Mesenchymal stem cell (in vitro differentiated cells and primary cell): ENCODE measurements at regions not wholly inside any gene's neighbourhood (a gene's known extent, or its start where the extent isn't known, plus 50 kb on each side); places are given as distances from the start of the nearest gene placed in this dataset.

Experiments
- DNase-seq: peaks from one replicate; pipeline ENCODE4 v3.0.0-alpha.2; 2013
- H2AFZ ChIP-seq: one replicate; pipeline ENCODE4 v1.6.1; 2013; ENCODE audit warnings: low read depth, mild to moderate bottlenecking, control low read depth, inconsistent platforms, low read length, moderate library complexity
- H2AK5ac ChIP-seq: 2 replicates; pipeline ENCODE4 v1.6.1; 2013; ENCODE audit warnings: low read length, moderate library complexity, mild to moderate bottlenecking, inconsistent platforms; ENCODE audit not compliant: severe bottlenecking
- H2BK120ac ChIP-seq: one replicate; pipeline ENCODE4 v1.6.1; 2013; ENCODE audit warnings: low read depth, mild to moderate bottlenecking, inconsistent platforms, low read length, moderate library complexity
- H2BK12ac ChIP-seq, 2 experiments: one replicate each; pipeline ENCODE4 v1.6.1; 2013; ENCODE audit warnings: inconsistent platforms in 2 of 2, low read length in 2 of 2, mild to moderate bottlenecking in 2 of 2, moderate library complexity in 2 of 2, control low read depth in 1 of 2
- H2BK15ac ChIP-seq: one replicate; pipeline ENCODE4 v1.6.1; 2013; ENCODE audit warnings: mild to moderate bottlenecking, low read depth, inconsistent platforms; ENCODE audit not compliant: poor library complexity, severe bottlenecking
- H2BK5ac ChIP-seq: 2 replicates; pipeline ENCODE4 v1.6.1; 2013; ENCODE audit warnings: low read depth, mild to moderate bottlenecking, low read length, control low read depth, inconsistent platforms; ENCODE audit not compliant: poor library complexity, severe bottlenecking
- H3K14ac ChIP-seq, 2 experiments: one replicate each; pipeline ENCODE4 v1.6.1; 2013; ENCODE audit warnings: inconsistent platforms in 2 of 2, low read length in 2 of 2, control low read depth in 1 of 2, mild to moderate bottlenecking in 1 of 2, moderate library complexity in 1 of 2
- H3K18ac ChIP-seq, 2 experiments: one replicate each; pipeline ENCODE4 v1.6.1; 2013; ENCODE audit warnings: inconsistent platforms in 2 of 2, low read length in 2 of 2, control low read depth in 1 of 2, low read depth in 1 of 2, mild to moderate bottlenecking in 1 of 2
- H3K23ac ChIP-seq, 2 experiments: one replicate each; pipeline ENCODE4 v1.6.1; 2013; ENCODE audit warnings: inconsistent platforms in 2 of 2, low read length in 2 of 2, mild to moderate bottlenecking in 2 of 2, moderate library complexity in 2 of 2, control low read depth in 1 of 2
- H3K27ac ChIP-seq: 2 replicates; pipeline ENCODE4 v1.5.1; 2013; ENCODE audit warnings: mild to moderate bottlenecking, moderate library complexity, low read length, control low read depth, inconsistent platforms; ENCODE audit not compliant: poor library complexity, severe bottlenecking
- H3K27me3 ChIP-seq, 2 experiments: 2 replicates each; pipeline versions ENCODE4 v1.6.1 to v1.7.0; 2013; ENCODE audit warnings: low read length in 2 of 2, mild to moderate bottlenecking in 2 of 2, moderate library complexity in 2 of 2, control low read depth in 1 of 2, inconsistent platforms in 1 of 2; ENCODE audit not compliant: control insufficient read depth in 1 of 2, insufficient read depth in 1 of 2
- H3K36me3 ChIP-seq, 2 experiments: 2 replicates each; pipeline versions ENCODE4 v1.6.1 to v1.7.0; 2013; ENCODE audit warnings: low read length in 2 of 2, control low read depth in 1 of 2, inconsistent platforms in 1 of 2, low read depth in 1 of 2, mild to moderate bottlenecking in 1 of 2; ENCODE audit not compliant: insufficient read depth in 2 of 2, control insufficient read depth in 1 of 2
- H3K4ac ChIP-seq, 2 experiments: one replicate each; pipeline ENCODE4 v1.6.1; 2013; ENCODE audit warnings: inconsistent platforms in 2 of 2, low read length in 2 of 2, mild to moderate bottlenecking in 2 of 2, moderate library complexity in 2 of 2, control low read depth in 1 of 2, low read depth in 1 of 2
- H3K4me1 ChIP-seq: 2 replicates; pipeline ENCODE4 v1.6.1; 2013; ENCODE audit warnings: low read depth, low read length, control low read depth; ENCODE audit not compliant: control insufficient read depth, insufficient read depth
- H3K4me2 ChIP-seq: 2 replicates; pipeline ENCODE4 v1.6.1; 2013; ENCODE audit warnings: low read length, mild to moderate bottlenecking, inconsistent platforms; ENCODE audit not compliant: poor library complexity, severe bottlenecking
- H3K4me3 ChIP-seq, 2 experiments: 2 replicates each; pipeline versions ENCODE4 v1.5.1 to v1.7.0; 2013; ENCODE audit warnings: low read length in 2 of 2, mild to moderate bottlenecking in 2 of 2, control low read depth in 1 of 2, low read depth in 1 of 2; ENCODE audit not compliant: insufficient read depth in 1 of 2
- H3K79me1 ChIP-seq: replicated peaks from 2 replicates; pipeline ENCODE4 v1.6.1; 2013; ENCODE audit warnings: mild to moderate bottlenecking, control low read depth, low read length, inconsistent platforms; ENCODE audit not compliant: poor library complexity, severe bottlenecking
- H3K9ac ChIP-seq: 2 replicates; pipeline ENCODE4 v1.7.0; 2013; ENCODE audit warnings: mild to moderate bottlenecking, low read length, moderate library complexity
- H3K9me3 ChIP-seq: 2 replicates; pipeline ENCODE4 v1.7.0; 2013; ENCODE audit warnings: mild to moderate bottlenecking, low read length; ENCODE audit not compliant: control insufficient read depth
- H4K8ac ChIP-seq: one replicate; pipeline ENCODE4 v1.6.1; 2013; ENCODE audit warnings: inconsistent platforms, mild to moderate bottlenecking, low read length, moderate library complexity
- H4K91ac ChIP-seq: one replicate; pipeline ENCODE4 v1.6.1; 2013; ENCODE audit warnings: mild to moderate bottlenecking, low read length, inconsistent platforms
- WGBS: methylation state at CpG from one replicate; pipeline ENCODE4 v1.1.7; 2013; ENCODE audit warnings: mixed read lengths; 5-methylcytosine and 5-hydroxymethylcytosine counted together

GRCh38 chr11:105265845-105266244 lies 126.3 kb upstream of the CARD18 start:
- DNase-seq: no peak
- H3K4me2 ChIP-seq: no peak overlapping the region

GRCh38 chr11:105260976-105261375 lies 121.4 kb upstream of the CARD18 start:
- Histone ChIP-seq H2AFZ (no peak overlapping the region), H2BK15ac (no peak overlapping the region), H2BK120ac (no peak overlapping the region), H3K36me3 (no peaks in the 10 kb centered on the region), H4K8ac (no peak overlapping the region), H3K9ac (no peak overlapping the region), H3K79me1 (no peaks in the 10 kb centered on the region), H3K4me3 (no peak overlapping the region), H3K14ac (no peak overlapping the region), H3K4ac (no peak overlapping the region), H4K91ac (no peak overlapping the region), H3K9me3 (no peaks in the 10 kb centered on the region), H3K18ac (no peak overlapping the region), H3K4me1 (no peaks in the 10 kb centered on the region), H3K23ac (no peak overlapping the region), H2BK5ac (no peak overlapping the region), H3K4me2 (no peak overlapping the region), H3K27me3 (no peaks in the 10 kb centered on the region), H2AK5ac (no peak overlapping the region), H3K27ac (no peak overlapping the region), H2BK12ac (no peak overlapping the region)
- WGBS: 80% methylated on average over 1 of the region's 1 CpG
- no peak for DNase-seq

More at GRCh38 chr11:105265845-105266244, 126.3 kb upstream of the CARD18 start:
- Histone ChIP-seq H3K4ac (no peak overlapping the region), H3K18ac (no peak overlapping the region), H3K4me3 (no peak overlapping the region), H3K9me3 (no peaks in the 10 kb centered on the region), H2AK5ac (no peak overlapping the region), H3K79me1 (no peaks in the 10 kb centered on the region), H2BK12ac (no peak overlapping the region), H4K91ac (no peak overlapping the region), H4K8ac (no peak overlapping the region), H2BK120ac (no peak overlapping the region), H3K36me3 (no peaks in the 10 kb centered on the region), H3K27me3 (no peaks in the 10 kb centered on the region), H2BK15ac (no peak overlapping the region), H3K4me1 (no peaks in the 10 kb centered on the region), H3K23ac (no peak overlapping the region), H2BK5ac (no peak overlapping the region), H3K9ac (no peak overlapping the region), H3K27ac (no peak overlapping the region), H3K14ac (no peak overlapping the region), H2AFZ (no peak overlapping the region)
- WGBS: 71% methylated on average over 1 of the region's 1 CpG

- H3K27ac ChIP-seq: no peak overlapping the region
- H3K14ac ChIP-seq: no peak overlapping the region
- H2BK5ac ChIP-seq: peak overlapping the region; percentile 19
- H2AK5ac ChIP-seq: no peak overlapping the region
- no peaks in the 10 kb centered on the region for H3K9me3 ChIP-seq
- H2AFZ ChIP-seq: no peak overlapping the region
- H3K79me1 ChIP-seq: no peaks in the 10 kb centered on the region
- H3K4me2 ChIP-seq: no peak overlapping the region
- H2BK15ac ChIP-seq: no peak overlapping the region
- H4K91ac ChIP-seq: no peak overlapping the region
- no peak overlapping the region for H3K18ac ChIP-seq
- H3K4ac ChIP-seq: no peak overlapping the region
- H2BK12ac ChIP-seq: no peak overlapping the region
- peak overlapping the region; percentile 80 for H3K9ac ChIP-seq
- H3K36me3 ChIP-seq: no peaks in the 10 kb centered on the region
- WGBS: no CpG with 5 or more reads among the region's 3 CpGs
- H3K4me1 ChIP-seq: no peaks in the 10 kb centered on the region
- DNase-seq: peak; percentile 60
- H2BK120ac ChIP-seq: peak overlapping the region; percentile 77
- no peaks in the 10 kb centered on the region for H3K27me3 ChIP-seq
- H3K23ac ChIP-seq: no peak overlapping the region
- no peak overlapping the region for H4K8ac ChIP-seq
- no peak overlapping the region for H3K4me3 ChIP-seq
These were observed 106.3 kb upstream of the CARD18 start for GRCh38 chr11:105245781-105246315.

GRCh38 chr11:105244160-105244825 lies 104.7 kb upstream of the CARD18 start:
- no peak overlapping the region for H2AFZ ChIP-seq
- H3K27me3 ChIP-seq: no peaks in the 10 kb centered on the region
- H2AK5ac ChIP-seq: no peak overlapping the region
- no peak overlapping the region for H3K4me2 ChIP-seq
- H3K9ac ChIP-seq: peak overlapping the region; percentile 80
- no peak overlapping the region for H4K8ac ChIP-seq
- H3K4me1 ChIP-seq: no peaks in the 10 kb centered on the region
- no peak overlapping the region for H3K14ac ChIP-seq
- H3K23ac ChIP-seq: no peak overlapping the region
- WGBS: no CpG with 5 or more reads among the region's 4 CpGs
- H4K91ac ChIP-seq: no peak overlapping the region
- H2BK12ac ChIP-seq: no peak overlapping the region
- H2BK5ac ChIP-seq: no peak overlapping the region
- no peaks in the 10 kb centered on the region for H3K79me1 ChIP-seq
- H3K36me3 ChIP-seq: no peaks in the 10 kb centered on the region
- no peak overlapping the region for H3K4ac ChIP-seq
- no peaks in the 10 kb centered on the region for H3K9me3 ChIP-seq
- H2BK15ac ChIP-seq: no peak overlapping the region
- H2BK120ac ChIP-seq: no peak overlapping the region
- H3K4me3 ChIP-seq: no peak overlapping the region
- no peak overlapping the region for H3K18ac ChIP-seq
- peak overlapping the region; percentile 12 for H3K27ac ChIP-seq
- DNase-seq: peak; percentile 97
